Uterus (tissue), 3 donors: ENCODE measurements at regions not wholly inside any gene's neighbourhood (a gene's known extent, or its start where the extent isn't known, plus 50 kb on each side); places are given as distances from the start of the nearest gene placed in this dataset.
"Not testable (repeated sequence)": the region's sequence is repeated elsewhere in the genome, so short reads cannot be mapped to it uniquely, and the experiment has no call there.

Experiments
- DNase-seq, 2 donors: peaks; one replicate each; pipeline ENCODE4 v3.0.0-alpha.2; 2019 to 2020
- H3K27ac ChIP-seq, 2 donors: fragments of 200-600 bp; sonication (generic); 1 replicate in 1 of 2; 2 replicates in 1 of 2; pipeline ENCODE4 v1.5.1; 2016 to 2018
- H3K27me3 ChIP-seq, 2 donors: fragments of 200-600 bp; sonication (generic); one replicate each; pipeline ENCODE4 v1.5.1; 2018 to 2019; ENCODE audit warnings: control low read depth in 1 of 2
- H3K36me3 ChIP-seq, 2 donors: fragments of 200-600 bp; sonication (generic); one replicate each; pipeline ENCODE4 v1.5.1; 2019; ENCODE audit warnings: control low read depth in 1 of 2
- H3K4me1 ChIP-seq, 2 donors: fragments of 200-600 bp; sonication (generic); one replicate each; pipeline ENCODE4 v1.5.1; 2018 to 2019; ENCODE audit warnings: control low read depth in 1 of 2
- H3K4me3 ChIP-seq, 2 donors: fragments of 200-600 bp; sonication (generic); 1 replicate in 1 of 2; 2 replicates in 1 of 2; pipeline ENCODE4 v1.5.1; 2018 to 2019; ENCODE audit warnings: mild to moderate bottlenecking in 1 of 2
- H3K9me3 ChIP-seq, 2 donors: fragments of 200-600 bp; sonication (generic); one replicate each; pipeline ENCODE4 v1.5.1; 2019; ENCODE audit warnings: control low read depth in 1 of 2
- CTCF ChIP-seq, 4 experiments: fragments of 200-600 bp in 2 of 4; fragments of 450-650 bp in 2 of 4; sonication (generic) in 2 of 4; IDR thresholded peaks; one replicate each; pipeline ENCODE4 v1.5.1; 2016 to 2019; ENCODE audit warnings: antibody characterized with exemption in 4 of 4, mild to moderate bottlenecking in 2 of 4, moderate library complexity in 1 of 4
- POLR2A ChIP-seq, 2 donors: fragments of 450-650 bp; IDR thresholded peaks; one replicate each; pipeline ENCODE4 v1.6.1; 2016; ENCODE audit warnings: antibody characterized with exemption in 2 of 2, mild to moderate bottlenecking in 1 of 2, moderate library complexity in 1 of 2
- intact Hi-C: fragments of 100-400 bp; cut with DNase I; formaldehyde crosslinking; loops from one replicate; pipeline ENCODE4 v1.15.1; 2023; ENCODE audit warnings: low total_unique reads
- donor health status: DM: yes; HTN: yes; CAD: no.

GRCh38 chr18:8932866-8933265 is 169.6 kb upstream of the NDUFV2 start:
- H3K9me3 ChIP-seq = no peaks in the 10 kb centered on the region
- H3K27me3 ChIP-seq = no peaks in the 10 kb centered on the region
- no peak for DNase-seq
- intact Hi-C loops = no loop called here
- H3K36me3 ChIP-seq = no peaks in the 10 kb centered on the region
- no peak for TF ChIP-seq POLR2A (IDR thresholded peaks at IDR 0.05)
- no peak for TF ChIP-seq CTCF (IDR thresholded peaks at IDR 0.05)
- H3K4me1 ChIP-seq = no peaks in the 10 kb centered on the region
- H3K4me3 ChIP-seq = no peak overlapping the region
- H3K27ac ChIP-seq = no peak overlapping the region

GRCh38 chr18:8933714-8934284 is 168.7 kb upstream of the NDUFV2 start:
- Histone ChIP-seq H3K9me3 (no peaks in the 10 kb centered on the region), H3K36me3 (no peaks in the 10 kb centered on the region), H3K27me3 (no peaks in the 10 kb centered on the region), H3K4me3 (no peak overlapping the region), H3K4me1 (no peaks in the 10 kb centered on the region), H3K27ac (no peak overlapping the region)
- no peak for DNase-seq
- intact Hi-C loops = no loop called here
- TF ChIP-seq POLR2A (IDR thresholded peaks at IDR 0.05) (no peak), CTCF (IDR thresholded peaks at IDR 0.05) (no peak)

- H3K27ac ChIP-seq, intact Hi-C loops, H3K4me1 ChIP-seq, DNase-seq, H3K27me3 ChIP-seq, H3K9me3 ChIP-seq, H3K4me3 ChIP-seq, H3K36me3 ChIP-seq: not testable (repeated sequence)
These were observed 167.2 kb upstream of the NDUFV2 start for GRCh38 chr18:8935346-8935745.

GRCh38 chr18:8936619-8937018 is 165.9 kb upstream of the NDUFV2 start:
- Histone ChIP-seq H3K4me1 (no peaks in the 10 kb centered on the region), H3K36me3 (no peaks in the 10 kb centered on the region), H3K9me3 (no peaks in the 10 kb centered on the region), H3K27ac (no peak overlapping the region), H3K27me3 (no peaks in the 10 kb centered on the region), H3K4me3 (no peak overlapping the region)
- DNase-seq = no peak
- no peak for TF ChIP-seq CTCF (IDR thresholded peaks at IDR 0.05)
- TF ChIP-seq POLR2A (IDR thresholded peaks at IDR 0.05) = no peak
- intact Hi-C loops = no loop called here

- no peak for DNase-seq
- Histone ChIP-seq H3K4me1 (no peaks in the 10 kb centered on the region), H3K36me3 (no peaks in the 10 kb centered on the region), H3K27me3 (no peaks in the 10 kb centered on the region), H3K9me3 (no peaks in the 10 kb centered on the region), H3K4me3 (no peak overlapping the region), H3K27ac (no peak overlapping the region)
- TF ChIP-seq CTCF (IDR thresholded peaks at IDR 0.05) = no peak
- no peak for TF ChIP-seq POLR2A (IDR thresholded peaks at IDR 0.05)
- intact Hi-C loops = no loop called here
These were observed 165.1 kb upstream of the NDUFV2 start for GRCh38 chr18:8937160-8938094.
